Esophagus squamous epithelium (tissue), 5 donors: ENCODE measurements at regions not wholly inside any gene's neighbourhood (a gene's known extent, or its start where the extent isn't known, plus 50 kb on each side); places are given as distances from the start of the nearest gene placed in this dataset.

Experiments used
- DNase-seq: peaks from one replicate; lab custom pipeline; 2025; lab: John Stamatoyannopoulos, UW
- H3K27ac ChIP-seq, 4 donors: fragments of 200-600 bp; sonication (generic); one replicate each; pipeline ENCODE4 v1.5.1; 2016 to 2019; ENCODE audit warnings: mild to moderate bottlenecking in 1 of 4
- H3K27me3 ChIP-seq, 4 donors: fragments of 200-600 bp; sonication (generic); 1 replicate in 3 of 4; 2 replicates in 1 of 4; pipeline versions ENCODE4 v1.5.1 to v1.6.0; 2017 to 2021; ENCODE audit warnings: antibody characterized with exemption in 1 of 4
- H3K36me3 ChIP-seq, 3 donors: fragments of 200-600 bp; sonication (generic); one replicate each; pipeline ENCODE4 v1.5.1; 2016 to 2019
- H3K4me1 ChIP-seq, 3 donors: fragments of 200-600 bp; sonication (generic); one replicate each; pipeline ENCODE4 v1.5.1; 2017 to 2019
- H3K4me3 ChIP-seq, 4 donors: fragments of 200-600 bp; sonication (generic); 1 replicate in 3 of 4; 2 replicates in 1 of 4; pipeline ENCODE4 v1.5.1; 2016 to 2019; ENCODE audit warnings: mild to moderate bottlenecking in 2 of 4, moderate library complexity in 1 of 4
- H3K9me3 ChIP-seq, 3 donors: fragments of 200-600 bp; sonication (generic); one replicate each; pipeline ENCODE4 v1.5.1; 2016 to 2019
- CTCF ChIP-seq, 6 experiments: fragments of 450-650 bp in 4 of 6; fragments of 200-600 bp in 2 of 6; sonication (generic) in 2 of 6; IDR thresholded peaks; one replicate each; pipeline ENCODE4 v1.5.1; 2016 to 2019; ENCODE audit warnings: antibody characterized with exemption in 6 of 6, mild to moderate bottlenecking in 4 of 6, moderate library complexity in 4 of 6
- POLR2A ChIP-seq, 4 donors: fragments of 450-650 bp; IDR thresholded peaks; one replicate each; pipeline ENCODE4 v1.6.1; 2017; ENCODE audit warnings: antibody characterized with exemption in 4 of 4, mild to moderate bottlenecking in 4 of 4, moderate library complexity in 3 of 4
- WGBS, 2 donors: methylation state at CpG; one replicate each; pipeline ENCODE4 v1.1.5; 2018; 5-methylcytosine and 5-hydroxymethylcytosine counted together
- intact Hi-C: fragments of 100-400 bp; cut with DNase I; formaldehyde crosslinking; loops from one replicate; pipeline ENCODE4 v1.15.0; 2022
- donor health status: DM: yes; HTN: yes; CAD: no.

GRCh38 chr2:142588269-142588668, 289.2 kb upstream of the KYNU start:
- DNase-seq, result no peak
- TF ChIP-seq CTCF (IDR thresholded peaks at IDR 0.05), result no peak
- no peak for TF ChIP-seq POLR2A (IDR thresholded peaks at IDR 0.05)
- Histone ChIP-seq H3K36me3 (no peaks in the 10 kb centered on the region), H3K9me3 (no peaks in the 10 kb centered on the region), H3K4me1 (no peaks in the 10 kb centered on the region), H3K27ac (no peak overlapping the region), H3K4me3 (no peak overlapping the region), H3K27me3 (no peaks in the 10 kb centered on the region)
- WGBS, 2 donors, result 44 to 68% methylated on average over 1 of the region's 1 CpG
- intact Hi-C loops, result no loop called here

DNA sequence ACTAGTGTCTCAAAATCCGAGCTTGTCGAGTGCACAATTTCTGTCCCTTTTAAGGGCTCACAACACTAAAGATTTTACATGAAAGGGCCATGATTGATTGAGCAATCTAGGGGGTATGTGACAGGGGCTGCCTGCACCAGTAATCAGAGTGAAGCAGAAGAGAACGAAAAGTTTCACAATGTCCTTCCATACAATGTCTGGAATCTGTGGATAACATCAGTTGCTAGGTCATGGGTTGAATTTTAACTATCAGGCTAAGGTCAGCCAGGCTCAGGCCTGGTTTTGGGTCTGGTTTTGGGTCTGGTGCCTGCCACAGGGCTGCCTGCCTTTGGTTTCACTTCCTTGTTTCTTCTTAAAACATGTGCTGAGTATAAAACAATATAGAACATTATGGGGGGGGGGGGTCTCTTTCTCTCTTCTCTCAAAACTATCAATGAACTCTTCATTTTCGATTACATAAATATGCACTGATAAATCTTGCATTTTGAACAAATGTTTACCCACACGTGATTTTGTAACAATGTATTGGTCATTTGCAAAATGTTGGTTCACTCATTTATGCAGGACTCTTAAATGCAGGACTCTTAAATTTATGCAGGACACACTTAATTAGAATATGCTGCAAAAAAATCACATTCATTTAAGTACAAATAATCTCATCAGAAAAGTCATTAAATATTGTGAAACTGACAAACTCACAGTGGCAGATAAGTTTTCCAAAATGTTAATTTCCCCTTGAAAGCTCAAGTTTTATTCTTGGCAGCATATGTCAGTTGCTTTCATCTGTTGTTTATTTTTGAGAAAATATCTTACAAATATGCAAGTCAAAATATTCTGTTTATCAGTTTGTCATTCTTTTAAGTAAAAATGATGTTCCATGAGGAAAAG, 290.5 kb upstream of the KYNU start:
- Histone ChIP-seq H3K27me3 (no peaks in the 10 kb centered on the region), H3K36me3 (no peaks in the 10 kb centered on the region), H3K4me3 (no peak overlapping the region), H3K27ac (no peak overlapping the region), H3K9me3 (no peaks in the 10 kb centered on the region), H3K4me1 (no peaks in the 10 kb centered on the region)
- DNase-seq, result no peak
- intact Hi-C loops, result no loop called here
- WGBS, 2 donors, result 58 to 60% methylated on average over 5 of the region's 5 CpGs
- TF ChIP-seq CTCF (IDR thresholded peaks at IDR 0.05) (no peak), POLR2A (IDR thresholded peaks at IDR 0.05) (no peak)

DNA sequence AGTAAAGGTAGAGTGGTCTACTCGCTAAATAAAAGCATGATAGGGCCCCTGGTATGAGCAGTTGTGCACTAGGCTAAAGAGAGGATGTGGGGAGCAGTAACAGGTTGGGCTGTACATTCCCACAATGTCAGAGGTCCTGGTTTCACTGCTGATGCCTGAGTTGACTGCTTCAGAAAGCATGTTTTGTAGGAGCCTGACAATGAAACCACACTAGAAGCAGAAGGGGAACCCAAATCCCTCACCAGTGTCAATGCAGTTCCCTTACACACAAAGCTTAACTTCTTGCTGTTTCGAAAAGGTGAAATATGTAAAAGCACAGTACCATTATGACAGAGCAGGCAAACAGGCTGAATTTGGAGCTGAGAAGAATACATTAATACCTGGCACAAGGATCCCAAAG, 291.7 kb upstream of the KYNU start:
- no peak overlapping the region for H3K27ac ChIP-seq
- intact Hi-C loops, result no loop called here
- no peaks in the 10 kb centered on the region for H3K36me3 ChIP-seq
- no peak for DNase-seq
- H3K9me3 ChIP-seq, result no peaks in the 10 kb centered on the region
- no peaks in the 10 kb centered on the region for H3K27me3 ChIP-seq
- 76 to 88% methylated on average over 2 of the region's 2 CpGs for WGBS, 2 donors
- TF ChIP-seq POLR2A (IDR thresholded peaks at IDR 0.05) (no peak), CTCF (IDR thresholded peaks at IDR 0.05) (no peak)
- no peaks in the 10 kb centered on the region for H3K4me1 ChIP-seq
- H3K4me3 ChIP-seq, result no peak overlapping the region

DNA sequence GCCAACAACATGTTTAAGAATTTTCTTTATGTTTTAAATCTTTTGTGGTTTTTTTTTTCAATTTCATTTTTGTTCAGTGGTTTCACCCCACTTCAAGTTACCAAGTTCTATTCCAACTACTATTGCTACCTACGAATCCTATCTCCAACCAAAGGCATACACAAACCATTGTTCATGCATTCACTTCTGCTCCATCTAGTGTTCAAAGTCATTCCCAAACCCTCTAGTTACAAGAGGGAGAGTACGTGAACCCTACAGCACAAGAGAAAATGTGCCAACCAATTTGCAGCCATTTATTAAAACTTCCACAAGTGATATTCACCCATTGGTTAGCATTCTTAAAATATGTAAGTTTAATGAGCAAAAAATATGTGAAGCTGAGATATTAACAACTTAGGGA, 295.1 kb upstream of the KYNU start:
- Histone ChIP-seq H3K27ac (no peak overlapping the region), H3K9me3 (no peaks in the 10 kb centered on the region), H3K4me1 (no peaks in the 10 kb centered on the region), H3K4me3 (no peak overlapping the region), H3K36me3 (no peaks in the 10 kb centered on the region), H3K27me3 (no peaks in the 10 kb centered on the region)
- no peak for TF ChIP-seq POLR2A (IDR thresholded peaks at IDR 0.05)
- TF ChIP-seq CTCF (IDR thresholded peaks at IDR 0.05), result no peak
- WGBS, 2 donors, result 76 to 85% methylated on average over 2 of the region's 2 CpGs
- intact Hi-C loops, result no loop called here
- no peak for DNase-seq

DNA sequence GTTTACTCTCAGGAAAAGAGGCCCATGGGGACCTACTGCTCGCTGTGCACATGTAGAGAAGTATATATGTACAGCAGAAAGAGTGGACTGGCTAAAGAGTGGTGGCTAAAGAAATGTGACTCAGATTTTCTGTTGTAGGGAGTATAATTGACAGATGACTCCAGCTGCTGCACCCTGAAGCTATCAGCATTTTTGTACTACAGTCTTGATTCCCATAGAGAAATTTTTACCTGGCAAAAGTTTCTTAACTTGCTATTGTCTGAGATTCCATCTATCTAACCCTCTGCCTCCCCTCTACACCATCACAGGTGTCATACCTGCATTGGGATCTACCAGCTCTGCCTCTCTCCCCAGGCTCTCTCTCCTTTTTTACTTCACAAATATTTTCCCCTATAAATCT, 296.0 kb upstream of the KYNU start:
- no peaks in the 10 kb centered on the region for H3K9me3 ChIP-seq
- no peak overlapping the region for H3K27ac ChIP-seq
- H3K4me1 ChIP-seq, result no peaks in the 10 kb centered on the region
- intact Hi-C loops, result no loop called here
- H3K27me3 ChIP-seq, result no peaks in the 10 kb centered on the region
- DNase-seq, result no peak
- TF ChIP-seq POLR2A (IDR thresholded peaks at IDR 0.05) (no peak), CTCF (IDR thresholded peaks at IDR 0.05) (no peak)
- H3K36me3 ChIP-seq, result no peaks in the 10 kb centered on the region
- H3K4me3 ChIP-seq, result no peak overlapping the region
- 8 to 40% methylated on average over 1 of the region's 1 CpG for WGBS, 2 donors
